ENCODE measurements at regions not wholly inside any gene's neighbourhood (a gene's known extent, or its start where the extent isn't known, plus 50 kb on each side); places are given as distances from the start of the nearest gene placed in this dataset.

DNA sequence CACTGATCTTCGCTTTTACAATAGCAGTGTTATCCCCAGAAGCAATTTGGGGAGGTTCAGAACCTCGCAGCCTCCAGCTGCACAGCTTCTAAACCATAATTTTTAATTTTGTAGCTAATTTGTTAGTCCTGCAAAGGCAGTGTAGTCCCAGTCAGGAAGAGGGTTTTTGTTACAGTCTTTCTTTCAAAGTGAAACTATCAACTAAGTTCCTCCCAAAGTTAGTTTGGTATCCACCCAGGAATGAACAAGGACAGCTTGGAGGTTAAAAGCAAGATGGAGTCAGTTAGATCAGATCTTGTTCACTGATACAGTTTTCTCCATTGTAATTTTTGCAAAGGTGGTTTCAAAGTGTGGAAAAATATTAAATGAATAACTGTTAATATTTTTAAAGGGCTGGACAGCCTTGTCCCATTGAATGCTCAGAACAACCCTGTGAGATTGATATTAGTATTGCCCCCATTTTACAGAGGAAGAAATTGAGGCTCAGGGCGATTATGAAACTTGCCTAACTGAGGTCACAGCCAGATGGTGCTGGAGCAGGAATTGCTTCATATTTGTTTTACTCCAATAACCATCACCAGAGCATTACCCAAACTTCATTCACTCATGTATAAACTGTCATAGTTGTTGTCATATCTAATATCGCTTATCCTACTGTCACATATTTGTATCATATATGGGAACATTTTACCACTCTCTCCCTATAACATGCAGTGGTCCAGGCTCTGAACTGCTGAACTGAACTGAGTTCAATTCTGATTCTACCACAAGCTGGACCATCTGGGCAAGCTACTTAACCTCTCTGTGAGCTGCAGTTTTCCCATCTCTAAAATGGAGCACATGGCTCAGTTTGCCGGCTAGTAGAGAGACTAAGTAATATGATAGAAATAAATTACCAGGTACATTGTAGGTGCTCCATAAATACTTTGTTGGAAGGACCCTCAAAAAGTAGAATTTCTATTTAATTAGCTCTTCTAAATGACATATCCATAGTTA, 213.8 kb downstream of the BCAS1 start:
- TF ChIP-seq, protein P1, sequence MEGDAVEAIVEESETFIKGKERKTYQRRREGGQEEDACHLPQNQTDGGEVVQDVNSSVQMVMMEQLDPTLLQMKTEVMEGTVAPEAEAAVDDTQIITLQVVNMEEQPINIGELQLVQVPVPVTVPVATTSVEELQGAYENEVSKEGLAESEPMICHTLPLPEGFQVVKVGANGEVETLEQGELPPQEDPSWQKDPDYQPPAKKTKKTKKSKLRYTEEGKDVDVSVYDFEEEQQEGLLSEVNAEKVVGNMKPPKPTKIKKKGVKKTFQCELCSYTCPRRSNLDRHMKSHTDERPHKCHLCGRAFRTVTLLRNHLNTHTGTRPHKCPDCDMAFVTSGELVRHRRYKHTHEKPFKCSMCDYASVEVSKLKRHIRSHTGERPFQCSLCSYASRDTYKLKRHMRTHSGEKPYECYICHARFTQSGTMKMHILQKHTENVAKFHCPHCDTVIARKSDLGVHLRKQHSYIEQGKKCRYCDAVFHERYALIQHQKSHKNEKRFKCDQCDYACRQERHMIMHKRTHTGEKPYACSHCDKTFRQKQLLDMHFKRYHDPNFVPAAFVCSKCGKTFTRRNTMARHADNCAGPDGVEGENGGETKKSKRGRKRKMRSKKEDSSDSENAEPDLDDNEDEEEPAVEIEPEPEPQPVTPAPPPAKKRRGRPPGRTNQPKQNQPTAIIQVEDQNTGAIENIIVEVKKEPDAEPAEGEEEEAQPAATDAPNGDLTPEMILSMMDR (IDR thresholded peaks at IDR 0.05): no peak
- no peak for TF ChIP-seq POLR2AphosphoS5 (IDR thresholded peaks at IDR 0.05; ENCODE audit: insufficient read depth in 1 of 2, low read depth in 1 of 2)

All from vagina (tissue), 2 donors.